ENCODE measurements at regions not wholly inside any gene's neighbourhood (a gene's known extent, or its start where the extent isn't known, plus 50 kb on each side); places are given as distances from the start of the nearest gene placed in this dataset.

- no peak overlapping the region for H3K4me3 ChIP-seq (ENCODE audit: control insufficient read depth, low read depth, low read length)
- DNase-seq (ENCODE audit: low read depth): no peak
- TF ChIP-seq, protein P1, sequence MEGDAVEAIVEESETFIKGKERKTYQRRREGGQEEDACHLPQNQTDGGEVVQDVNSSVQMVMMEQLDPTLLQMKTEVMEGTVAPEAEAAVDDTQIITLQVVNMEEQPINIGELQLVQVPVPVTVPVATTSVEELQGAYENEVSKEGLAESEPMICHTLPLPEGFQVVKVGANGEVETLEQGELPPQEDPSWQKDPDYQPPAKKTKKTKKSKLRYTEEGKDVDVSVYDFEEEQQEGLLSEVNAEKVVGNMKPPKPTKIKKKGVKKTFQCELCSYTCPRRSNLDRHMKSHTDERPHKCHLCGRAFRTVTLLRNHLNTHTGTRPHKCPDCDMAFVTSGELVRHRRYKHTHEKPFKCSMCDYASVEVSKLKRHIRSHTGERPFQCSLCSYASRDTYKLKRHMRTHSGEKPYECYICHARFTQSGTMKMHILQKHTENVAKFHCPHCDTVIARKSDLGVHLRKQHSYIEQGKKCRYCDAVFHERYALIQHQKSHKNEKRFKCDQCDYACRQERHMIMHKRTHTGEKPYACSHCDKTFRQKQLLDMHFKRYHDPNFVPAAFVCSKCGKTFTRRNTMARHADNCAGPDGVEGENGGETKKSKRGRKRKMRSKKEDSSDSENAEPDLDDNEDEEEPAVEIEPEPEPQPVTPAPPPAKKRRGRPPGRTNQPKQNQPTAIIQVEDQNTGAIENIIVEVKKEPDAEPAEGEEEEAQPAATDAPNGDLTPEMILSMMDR (conservative IDR thresholded peaks at IDR 0.05; ENCODE audit: control insufficient read depth, insufficient read depth, low read depth, low read length): no peak
Measured at GRCh38 chr6:167762259-167762962, 64.3 kb upstream of the AFDN start.

DNA sequence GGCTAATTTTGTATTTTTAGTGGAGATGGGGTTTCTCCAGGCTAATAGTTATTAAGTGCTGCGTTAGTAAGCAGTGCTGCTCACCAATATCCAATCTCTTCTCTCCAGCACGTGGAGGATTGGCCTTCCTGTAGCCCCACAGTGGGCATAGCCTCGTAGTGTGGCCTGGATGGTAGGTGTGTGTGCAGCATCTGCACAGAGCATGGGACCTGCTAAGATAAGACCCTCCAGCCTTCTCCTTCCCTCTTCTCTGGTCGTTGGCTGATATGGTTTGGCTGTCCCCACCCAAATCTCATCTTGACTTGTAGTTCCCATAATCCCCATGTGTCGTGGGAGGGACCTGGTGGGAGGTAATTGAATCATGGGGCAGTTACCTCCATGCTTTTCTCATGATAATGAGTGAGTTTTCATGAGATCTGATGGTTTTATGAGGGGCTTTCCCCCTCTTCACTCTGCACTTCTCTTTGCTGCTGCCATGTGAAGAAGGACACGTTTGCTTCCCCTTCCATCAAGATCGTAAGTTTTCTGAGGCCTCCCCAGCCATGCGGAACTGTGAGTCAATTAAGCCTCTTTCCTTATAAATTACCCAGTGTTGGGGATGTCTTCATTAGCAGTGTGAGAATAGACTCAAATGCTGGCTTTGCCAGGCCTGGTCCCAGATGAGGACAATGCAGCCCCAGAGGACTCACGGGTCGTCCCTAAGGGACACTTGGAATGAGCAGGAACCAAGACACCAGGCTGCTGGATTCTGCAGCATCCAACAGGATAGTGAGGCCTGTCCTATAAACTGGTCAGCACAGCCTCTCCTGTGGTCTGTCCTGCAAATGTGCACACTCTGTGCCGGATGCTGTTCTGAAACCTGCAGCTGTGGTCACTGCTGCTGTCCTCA lies 63.4 kb upstream of the AFDN start:
- H3K4me3 ChIP-seq (ENCODE audit: control insufficient read depth, low read depth, low read length): no peak overlapping the region
- TF ChIP-seq, protein P1 (conservative IDR thresholded peaks at IDR 0.05; ENCODE audit: control insufficient read depth, insufficient read depth, low read depth, low read length): no peak
- DNase-seq (ENCODE audit: low read depth): no peak

GRCh38 chr6:167764215-167764614 lies 62.5 kb upstream of the AFDN start:
- no peak overlapping the region for H3K4me3 ChIP-seq (ENCODE audit: control insufficient read depth, low read depth, low read length)
- DNase-seq (ENCODE audit: low read depth): no peak
- TF ChIP-seq, protein P1 (conservative IDR thresholded peaks at IDR 0.05; ENCODE audit: control insufficient read depth, insufficient read depth, low read depth, low read length): no peak

DNA sequence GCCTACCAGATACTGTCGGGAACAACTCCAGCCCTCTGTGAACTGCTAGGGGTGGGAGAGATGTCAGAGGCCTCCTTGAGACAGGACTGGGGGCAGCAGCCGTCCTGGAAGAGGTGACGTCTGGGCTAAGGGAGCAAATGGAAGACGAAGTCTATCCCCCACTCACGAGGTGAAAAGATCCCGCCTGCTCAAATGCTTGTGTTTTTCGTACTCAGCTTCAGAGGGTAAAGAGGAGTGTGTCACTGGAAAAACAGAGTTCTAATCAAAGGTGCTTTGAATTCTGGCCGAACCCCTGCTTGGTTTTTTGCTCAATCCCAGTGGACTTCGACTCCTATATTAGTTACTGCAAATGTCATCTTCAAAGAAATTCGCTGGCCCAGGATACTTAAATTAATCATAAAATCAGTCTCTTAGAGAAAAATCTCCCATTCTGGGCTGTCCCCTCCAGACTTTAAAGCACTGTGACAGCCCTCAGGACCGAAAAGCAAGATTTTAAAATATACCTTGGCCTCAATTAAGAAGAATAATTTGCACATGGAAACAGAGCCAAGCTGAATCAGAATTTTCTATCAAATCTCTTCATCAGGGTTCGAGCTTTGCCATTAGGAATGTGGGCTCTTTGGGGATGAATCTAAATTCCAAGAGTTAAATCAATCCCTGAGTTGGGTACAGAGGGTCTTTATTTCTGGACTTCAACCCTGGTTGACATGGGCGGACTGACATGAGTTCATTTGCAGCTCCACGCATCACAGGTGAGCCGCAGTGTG lies 61.8 kb upstream of the AFDN start:
- TF ChIP-seq, protein P1 (conservative IDR thresholded peaks at IDR 0.05; ENCODE audit: control insufficient read depth, insufficient read depth, low read depth, low read length): no peak
- DNase-seq (ENCODE audit: low read depth): no peak

DNA sequence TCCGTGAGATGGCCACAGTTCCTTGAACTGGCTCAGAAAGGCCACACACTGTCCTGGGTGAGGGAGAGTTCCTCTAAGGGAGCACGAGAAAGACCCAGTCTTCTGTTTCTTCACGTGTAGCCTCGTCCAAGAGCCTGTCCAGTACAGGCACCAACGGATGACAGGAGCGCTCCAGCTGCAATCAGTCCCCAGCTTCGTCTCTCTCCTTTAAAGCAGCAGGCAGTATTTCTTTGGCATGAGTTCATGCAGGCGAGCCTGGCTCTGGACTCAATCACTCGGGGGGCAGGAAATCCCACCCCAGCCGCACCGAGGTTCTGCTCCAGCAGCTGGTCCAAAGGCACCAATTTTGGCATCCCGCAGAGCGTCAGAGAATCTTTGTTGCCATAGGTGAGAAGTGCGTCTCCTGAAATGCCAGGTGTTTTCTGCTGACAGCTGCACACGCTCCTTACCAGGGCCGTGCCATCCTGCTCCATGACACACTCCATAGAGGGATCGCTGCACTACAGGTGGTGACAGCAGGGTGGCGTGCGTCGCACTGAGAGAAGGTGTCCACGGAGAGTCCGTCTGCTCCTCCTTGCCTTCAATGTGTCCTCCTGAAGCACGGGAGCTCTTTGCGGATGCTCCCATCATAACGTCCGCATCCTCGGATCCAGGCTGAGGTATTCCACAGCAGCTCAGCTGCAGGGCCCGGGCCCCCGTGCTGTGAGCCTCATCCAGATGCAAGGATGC lies 59.6 kb upstream of the AFDN start:
- TF ChIP-seq, protein P1 (conservative IDR thresholded peaks at IDR 0.05; ENCODE audit: control insufficient read depth, insufficient read depth, low read depth, low read length): no peak
- DNase-seq (ENCODE audit: low read depth): no peak
- H3K4me3 ChIP-seq (ENCODE audit: control insufficient read depth, low read depth, low read length): no peak overlapping the region

More for the DNA sequence above, 61.8 kb upstream of the AFDN start:
- H3K4me3 ChIP-seq (ENCODE audit: control insufficient read depth, low read depth, low read length): no peak overlapping the region

- DNase-seq (ENCODE audit: low read depth): no peak
- TF ChIP-seq, protein P1 (conservative IDR thresholded peaks at IDR 0.05; ENCODE audit: control insufficient read depth, insufficient read depth, low read depth, low read length): no peak
- H3K4me3 ChIP-seq (ENCODE audit: control insufficient read depth, low read depth, low read length): no peak overlapping the region
Measured at GRCh38 chr6:167767715-167768107, 59.0 kb upstream of the AFDN start.

Measured in fibroblast of mammary gland (primary cell).